NT2/D1 (cell line): ENCODE measurements at regions not wholly inside any gene's neighbourhood (a gene's known extent, or its start where the extent isn't known, plus 50 kb on each side); places are given as distances from the start of the nearest gene placed in this dataset.

Experiments used
- SUZ12 ChIP-seq: IDR thresholded peaks from 2 replicates; pipeline ENCODE4 v1.6.1; 2011; ENCODE audit not compliant: insufficient read length, insufficient read depth; ENCODE audit errors: extremely low read depth
- YY1 ChIP-seq: IDR thresholded peaks from 2 replicates; pipeline ENCODE4 v1.6.1; 2011; ENCODE audit not compliant: insufficient read length, insufficient read depth
- ZNF274 ChIP-seq: IDR thresholded peaks from 2 replicates; pipeline ENCODE4 v1.6.1; 2011; ENCODE audit warnings: mild to moderate bottlenecking, low read depth, low read length

DNA sequence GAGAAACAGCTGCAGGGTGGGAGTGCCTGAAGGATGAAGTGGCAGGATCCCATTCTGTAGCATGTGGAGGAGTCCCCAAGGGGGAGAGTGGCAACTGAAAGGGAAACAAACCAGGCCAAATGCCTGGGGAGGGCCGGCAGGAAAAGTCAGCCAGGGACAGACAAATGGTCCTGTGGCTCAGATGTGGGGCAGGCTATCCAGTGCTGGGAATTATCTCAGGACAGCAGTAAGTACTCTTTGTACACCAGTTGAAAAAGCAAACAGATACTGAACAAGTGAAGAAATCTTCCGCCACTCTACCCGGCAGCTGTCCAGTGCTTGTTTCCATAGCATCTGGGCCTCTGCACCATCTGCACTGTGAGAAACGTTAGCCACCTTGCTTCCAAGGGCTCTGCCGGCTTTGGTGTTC, 408.9 kb downstream of the LRATD1 start:
- TF ChIP-seq YY1 (no peak), ZNF274 (no peak), SUZ12 (no peak)
